CD4-positive, CD25-positive, alpha-beta regulatory T cell (primary cell): ENCODE measurements at regions not wholly inside any gene's neighbourhood (a gene's known extent, or its start where the extent isn't known, plus 50 kb on each side); places are given as distances from the start of the nearest gene placed in this dataset.
A peak's percentile ranks its signal among the peaks of the same experiment; 100 is the strongest.

Experiments used
- ATAC-seq, 2 donors: fragments of 150-1000 bp; cut with Tn5 transposase; one replicate each; pipeline ENCODE4 v1.10.0; 2021; ENCODE audit warnings: low read depth in 2 of 2, moderate number of reproducible peaks in 2 of 2, moderate library complexity in 1 of 2
- DNase-seq, 3 donors: peaks; one replicate each; pipeline versions ENCODE4 v3.0.0 to v3.0.0-alpha.2; 2012 to 2022; ENCODE audit warnings: mixed read lengths in 1 of 3
- H3K27ac ChIP-seq: one replicate; pipeline ENCODE4 v1.7.0; 2013; ENCODE audit warnings: mild to moderate bottlenecking, low read length; ENCODE audit not compliant: insufficient read depth, poor library complexity, severe bottlenecking
- H3K27me3 ChIP-seq: one replicate; pipeline ENCODE4 v1.7.0; 2013; ENCODE audit warnings: low read length; ENCODE audit not compliant: control insufficient read depth, insufficient read depth
- H3K36me3 ChIP-seq: one replicate; pipeline ENCODE4 v1.7.0; 2013; ENCODE audit warnings: mild to moderate bottlenecking, low read length, moderate library complexity; ENCODE audit not compliant: control insufficient read depth, insufficient read depth
- H3K4me1 ChIP-seq: 2 replicates; pipeline ENCODE4 v1.7.0; 2013; ENCODE audit warnings: mild to moderate bottlenecking, low read length; ENCODE audit not compliant: insufficient read depth, control insufficient read depth, poor library complexity, severe bottlenecking
- H3K4me3 ChIP-seq: one replicate; pipeline ENCODE4 v1.7.0; 2013; ENCODE audit warnings: low read depth, mild to moderate bottlenecking, low read length, moderate library complexity
- H3K9me3 ChIP-seq, 2 experiments: 1 replicate in 1 of 2; 2 replicates in 1 of 2; pipeline ENCODE4 v1.7.0; 2013; ENCODE audit warnings: low read length in 2 of 2, mild to moderate bottlenecking in 1 of 2, moderate library complexity in 1 of 2; ENCODE audit not compliant: control insufficient read depth in 2 of 2
- H3K27ac Mint-ChIP-seq, 3 donors: one replicate each; pipeline ENCODE4 v1.8.0; 2020 to 2022; ENCODE audit warnings: mild to moderate bottlenecking in 3 of 3, mixed read lengths in 3 of 3, moderate library complexity in 2 of 3
- H3K27me3 Mint-ChIP-seq: one replicate; pipeline ENCODE4 v1.8.0; 2022; ENCODE audit warnings: mild to moderate bottlenecking, mixed read lengths
- H3K36me3 Mint-ChIP-seq: one replicate; pipeline ENCODE4 v1.8.0; 2020; ENCODE audit warnings: mixed read lengths
- H3K4me1 Mint-ChIP-seq, 4 donors: one replicate each; pipeline ENCODE4 v1.8.0; 2020 to 2022; ENCODE audit warnings: mixed read lengths in 4 of 4, mild to moderate bottlenecking in 1 of 4
- H3K4me3 Mint-ChIP-seq, 4 donors: one replicate each; pipeline ENCODE4 v1.8.0; 2020 to 2022; ENCODE audit warnings: mild to moderate bottlenecking in 4 of 4, mixed read lengths in 4 of 4, moderate library complexity in 3 of 4
- H3K9me3 Mint-ChIP-seq, 7 donors: one replicate each; pipeline ENCODE4 v1.8.0; 2020 to 2022; ENCODE audit warnings: mixed read lengths in 7 of 7, mild to moderate bottlenecking in 3 of 7, moderate library complexity in 2 of 7

- Histone ChIP-seq H3K27me3 (no peaks in the 10 kb centered on the region), H3K9me3 (no peaks in the 10 kb centered on the region), H3K36me3 (no peaks in the 10 kb centered on the region), H3K27ac (no peak overlapping the region), H3K4me1 (no peaks in the 10 kb centered on the region), H3K4me3 (no peak overlapping the region)
- no peaks in the 10 kb centered on the region for H3K27me3 Mint-ChIP-seq
- no peaks in the 10 kb centered on the region for H3K36me3 Mint-ChIP-seq
- no peaks in the 10 kb centered on the region for H3K4me1 Mint-ChIP-seq
- no peak overlapping the region for H3K27ac Mint-ChIP-seq
- no peak for DNase-seq
- H3K9me3 Mint-ChIP-seq: peaks cover 0 to 3% (median 0%) of the 10 kb centered on the region in 7 donors
- H3K4me3 Mint-ChIP-seq: no peak overlapping the region
- ATAC-seq: no peak
Observed at GRCh38 chr13:111514610-111515306, 194.3 kb downstream of the TEX29 start.

GRCh38 chr13:111515307-111515617, 194.8 kb downstream of the TEX29 start:
- no peaks in the 10 kb centered on the region for H3K36me3 Mint-ChIP-seq
- Histone ChIP-seq H3K27ac (no peak overlapping the region), H3K36me3 (no peaks in the 10 kb centered on the region), H3K9me3 (no peaks in the 10 kb centered on the region), H3K4me1 (no peaks in the 10 kb centered on the region), H3K4me3 (no peak overlapping the region), H3K27me3 (no peaks in the 10 kb centered on the region)
- no peak overlapping the region for H3K4me3 Mint-ChIP-seq
- no peak overlapping the region for H3K27ac Mint-ChIP-seq
- DNase-seq (no peak), ATAC-seq (no peak)
- H3K9me3 Mint-ChIP-seq: peaks cover 0 to 3% (median 0%) of the 10 kb centered on the region in 7 donors
- no peaks in the 10 kb centered on the region for H3K4me1 Mint-ChIP-seq
- no peaks in the 10 kb centered on the region for H3K27me3 Mint-ChIP-seq

GRCh38 chr13:111515635-111516034, 195.2 kb downstream of the TEX29 start:
- H3K27me3 ChIP-seq: no peaks in the 10 kb centered on the region
- H3K36me3 ChIP-seq: no peaks in the 10 kb centered on the region
- DNase-seq: no peak
- H3K27me3 Mint-ChIP-seq: no peaks in the 10 kb centered on the region
- peaks cover 0 to 3% (median 0%) of the 10 kb centered on the region in 7 donors for H3K9me3 Mint-ChIP-seq
- no peak overlapping the region for H3K27ac ChIP-seq
- no peaks in the 10 kb centered on the region for H3K9me3 ChIP-seq
- no peaks in the 10 kb centered on the region for H3K4me1 Mint-ChIP-seq
- no peaks in the 10 kb centered on the region for H3K36me3 Mint-ChIP-seq
- H3K4me1 ChIP-seq: no peaks in the 10 kb centered on the region
- no peak overlapping the region for H3K27ac Mint-ChIP-seq
- ATAC-seq: no peak
- no peak overlapping the region for H3K4me3 ChIP-seq
- no peak overlapping the region for H3K4me3 Mint-ChIP-seq

- Histone ChIP-seq H3K9me3 (no peaks in the 10 kb centered on the region), H3K27ac (no peak overlapping the region), H3K4me3 (no peak overlapping the region), H3K36me3 (no peaks in the 10 kb centered on the region), H3K4me1 (no peaks in the 10 kb centered on the region), H3K27me3 (no peaks in the 10 kb centered on the region)
- Mint-ChIP-seq H3K4me3 (no peak overlapping the region), H3K27ac (peak overlapping the region in 1 of 3 donors; percentile 60), H3K36me3 (no peaks in the 10 kb centered on the region), H3K9me3 (peaks cover 0 to 2% (median 0%) of the 10 kb centered on the region in 7 donors), H3K27me3 (peaks cover 4% of the 10 kb centered on the region), H3K4me1 (no peaks in the 10 kb centered on the region)
- DNase-seq (no peak), ATAC-seq (no peak)
Observed at GRCh38 chr13:111516712-111517640, 196.5 kb downstream of the TEX29 start.

GRCh38 chr13:111517641-111518010, 197.2 kb downstream of the TEX29 start:
- DNase-seq: no peak
- H3K36me3 Mint-ChIP-seq: no peaks in the 10 kb centered on the region
- H3K9me3 Mint-ChIP-seq: no peaks in the 10 kb centered on the region
- H3K4me3 ChIP-seq: no peak overlapping the region
- no peaks in the 10 kb centered on the region for H3K36me3 ChIP-seq
- no peak for ATAC-seq
- H3K9me3 ChIP-seq: no peaks in the 10 kb centered on the region
- H3K27ac Mint-ChIP-seq: no peak overlapping the region
- H3K27ac ChIP-seq: no peak overlapping the region
- H3K4me3 Mint-ChIP-seq: no peak overlapping the region
- H3K27me3 ChIP-seq: no peaks in the 10 kb centered on the region
- peaks cover 4% of the 10 kb centered on the region for H3K27me3 Mint-ChIP-seq
- no peaks in the 10 kb centered on the region for H3K4me1 Mint-ChIP-seq
- no peaks in the 10 kb centered on the region for H3K4me1 ChIP-seq

GRCh38 chr13:111518161-111518792, 197.8 kb downstream of the TEX29 start:
- Mint-ChIP-seq H3K9me3 (no peaks in the 10 kb centered on the region), H3K27me3 (peaks cover 4% of the 10 kb centered on the region), H3K27ac (no peak overlapping the region), H3K4me1 (no peaks in the 10 kb centered on the region), H3K4me3 (no peak overlapping the region), H3K36me3 (no peaks in the 10 kb centered on the region)
- Histone ChIP-seq H3K27ac (no peak overlapping the region), H3K36me3 (no peaks in the 10 kb centered on the region), H3K9me3 (no peaks in the 10 kb centered on the region), H3K4me1 (no peaks in the 10 kb centered on the region), H3K4me3 (no peak overlapping the region), H3K27me3 (no peaks in the 10 kb centered on the region)
- no peak for ATAC-seq
- DNase-seq: no peak

GRCh38 chr13:111519041-111519440, 198.6 kb downstream of the TEX29 start:
- H3K9me3 ChIP-seq: no peaks in the 10 kb centered on the region
- H3K9me3 Mint-ChIP-seq: no peaks in the 10 kb centered on the region
- H3K27me3 ChIP-seq: no peaks in the 10 kb centered on the region
- H3K36me3 Mint-ChIP-seq: no peaks in the 10 kb centered on the region
- H3K4me3 Mint-ChIP-seq: no peak overlapping the region
- H3K27ac ChIP-seq: no peak overlapping the region
- no peak overlapping the region for H3K4me3 ChIP-seq
- DNase-seq (no peak), ATAC-seq (no peak)
- H3K4me1 ChIP-seq: no peaks in the 10 kb centered on the region
- no peak overlapping the region for H3K27ac Mint-ChIP-seq
- no peaks in the 10 kb centered on the region for H3K36me3 ChIP-seq
- H3K27me3 Mint-ChIP-seq: peaks cover 4% of the 10 kb centered on the region
- no peaks in the 10 kb centered on the region for H3K4me1 Mint-ChIP-seq
